OCI-LY3 (cell line): ENCODE measurements at regions not wholly inside any gene's neighbourhood (a gene's known extent, or its start where the extent isn't known, plus 50 kb on each side); places are given as distances from the start of the nearest gene placed in this dataset.

ENCODE experiments used
- CTCF ChIP-seq: fragments of 200-600, 300-600 bp; sonication (generic); IDR thresholded peaks from 2 replicates; pipeline ENCODE4 v1.5.1; 2014; ENCODE audit warnings: antibody characterized with exemption, low read length, low read depth
- EZH2phosphoT487 ChIP-seq: fragments of 200-600 bp; shearing (Covaris generic); IDR thresholded peaks from 2 replicates; pipeline ENCODE4 v1.6.1; 2018; ENCODE audit warnings: antibody characterized with exemption, mixed run types, low read depth

- no peak for TF ChIP-seq CTCF
- no peak for TF ChIP-seq EZH2phosphoT487
These were observed 1322.0 kb upstream of the CELF4 start for GRCh38 chr18:38887671-38888020.
